ENCODE measurements at regions not wholly inside any gene's neighbourhood (a gene's known extent, or its start where the extent isn't known, plus 50 kb on each side); places are given as distances from the start of the nearest gene placed in this dataset.

- TF ChIP-seq CTCF (IDR thresholded peaks at IDR 0.05) (no peak), POLR2A (IDR thresholded peaks at IDR 0.05) (no peak)
Observed at GRCh38 chr15:70585707-70586034, 177.7 kb downstream of the UACA start.
